ENCODE measurements at regions not wholly inside any gene's neighbourhood (a gene's known extent, or its start where the extent isn't known, plus 50 kb on each side); places are given as distances from the start of the nearest gene placed in this dataset.

- no peak for TF ChIP-seq CTCF (IDR thresholded peaks at IDR 0.05)
- no peak for TF ChIP-seq POLR2A (IDR thresholded peaks at IDR 0.05)
- no peak for TF ChIP-seq EP300 (IDR thresholded peaks at IDR 0.05)
Measured at GRCh38 chr6:19613678-19614077, 223.5 kb upstream of the ID4 start.

Data from sigmoid colon (tissue), 4 donors.